ENCODE measurements at regions not wholly inside any gene's neighbourhood (a gene's known extent, or its start where the extent isn't known, plus 50 kb on each side); places are given as distances from the start of the nearest gene placed in this dataset.
"Not testable (repeated sequence)": the region's sequence is repeated elsewhere in the genome, so short reads cannot be mapped to it uniquely, and the experiment has no call there.

DNA sequence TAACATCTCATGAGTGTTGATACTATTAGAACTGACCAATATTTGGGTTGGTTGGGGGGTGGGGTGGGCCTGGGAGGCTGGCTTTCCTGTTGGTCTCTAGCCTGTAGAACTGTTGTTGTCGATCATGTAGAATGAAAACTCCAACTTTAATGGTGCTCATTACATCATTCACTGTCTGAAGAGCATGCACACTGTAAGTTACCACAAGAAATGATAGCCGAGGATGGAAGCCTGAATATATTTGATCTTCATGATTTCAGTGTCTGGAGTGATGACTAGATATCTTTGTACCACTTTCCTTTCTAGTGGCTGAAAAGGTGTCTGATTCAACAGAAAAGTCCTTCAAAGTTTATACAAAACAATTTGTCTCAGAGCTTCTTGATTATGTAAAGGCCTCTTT is 123.6 kb downstream of the XCL2 start:
- DNase-seq (ENCODE audit: low spot score) = no peak

- no peak for DNase-seq (ENCODE audit: low spot score)
Measured at GRCh38 chr1:168419736-168420135, 124.1 kb downstream of the XCL2 start.

GRCh38 chr1:168416220-168416619 is 127.6 kb downstream of the XCL2 start:
- no peak for DNase-seq (ENCODE audit: low spot score)

DNA sequence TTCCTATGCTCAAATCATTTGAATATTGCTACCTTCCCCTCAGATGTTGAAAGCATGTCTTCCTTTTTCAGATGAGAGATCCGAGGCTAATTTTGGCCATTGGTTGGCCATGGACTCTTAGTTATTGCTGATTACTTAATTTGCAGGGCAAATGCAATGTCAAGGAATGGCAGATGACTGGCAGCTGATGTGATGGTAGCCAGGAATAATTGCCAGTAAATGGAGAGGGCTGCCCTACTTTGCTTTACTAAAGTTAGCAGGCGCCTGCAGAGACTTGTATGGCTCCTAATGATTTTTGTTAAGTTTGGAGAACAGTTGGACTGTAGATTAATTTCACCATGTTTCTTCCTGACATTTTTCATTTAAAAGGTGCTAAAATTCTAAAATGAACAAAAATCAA is 128.9 kb downstream of the XCL2 start:
- DNase-seq (ENCODE audit: low spot score) = no peak

DNA sequence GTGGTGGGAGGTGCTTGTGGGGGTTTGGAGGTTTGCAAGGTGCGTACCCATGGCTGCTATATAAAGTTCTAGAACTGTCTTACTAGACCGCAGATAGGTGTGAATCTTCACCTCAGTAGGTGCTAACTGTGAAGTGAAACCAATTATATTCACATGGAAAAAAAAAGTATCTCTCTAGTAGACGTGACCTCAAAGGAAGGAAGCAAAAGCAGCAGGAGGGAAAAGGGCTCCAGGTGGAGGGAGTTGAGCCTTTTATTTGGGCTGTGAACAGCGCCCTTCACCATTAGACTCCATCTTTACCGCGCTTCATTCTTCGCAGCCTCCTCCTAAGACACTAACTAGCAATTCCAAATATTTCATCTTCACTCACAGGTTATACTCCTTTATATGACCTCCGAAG is 129.8 kb downstream of the TBX19 start:
- DNase-seq (ENCODE audit: low spot score) = no peak

DNA sequence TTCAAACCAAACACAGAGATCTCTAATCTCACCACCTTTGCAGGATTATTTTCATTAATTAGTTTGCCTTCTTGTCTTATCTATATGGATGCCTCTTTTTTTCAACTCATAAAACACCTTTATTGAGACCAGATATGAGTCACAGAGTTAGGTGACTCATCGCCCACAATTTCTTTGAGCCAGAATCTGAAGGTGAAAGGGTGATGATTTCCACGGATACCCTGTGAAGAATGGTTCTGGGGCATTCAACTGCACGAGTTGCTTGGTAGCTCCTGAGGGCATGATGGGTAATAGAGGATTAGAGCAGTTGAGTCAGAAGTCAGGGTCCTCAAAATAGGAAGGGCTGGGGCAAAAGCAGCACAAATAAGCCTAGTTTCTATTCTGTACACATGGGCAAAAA is 128.2 kb downstream of the TBX19 start:
- no peak for DNase-seq (ENCODE audit: low spot score)

GRCh38 chr1:168408539-168408865 is 127.8 kb downstream of the TBX19 start:
- no peak for DNase-seq (ENCODE audit: low spot score)

DNA sequence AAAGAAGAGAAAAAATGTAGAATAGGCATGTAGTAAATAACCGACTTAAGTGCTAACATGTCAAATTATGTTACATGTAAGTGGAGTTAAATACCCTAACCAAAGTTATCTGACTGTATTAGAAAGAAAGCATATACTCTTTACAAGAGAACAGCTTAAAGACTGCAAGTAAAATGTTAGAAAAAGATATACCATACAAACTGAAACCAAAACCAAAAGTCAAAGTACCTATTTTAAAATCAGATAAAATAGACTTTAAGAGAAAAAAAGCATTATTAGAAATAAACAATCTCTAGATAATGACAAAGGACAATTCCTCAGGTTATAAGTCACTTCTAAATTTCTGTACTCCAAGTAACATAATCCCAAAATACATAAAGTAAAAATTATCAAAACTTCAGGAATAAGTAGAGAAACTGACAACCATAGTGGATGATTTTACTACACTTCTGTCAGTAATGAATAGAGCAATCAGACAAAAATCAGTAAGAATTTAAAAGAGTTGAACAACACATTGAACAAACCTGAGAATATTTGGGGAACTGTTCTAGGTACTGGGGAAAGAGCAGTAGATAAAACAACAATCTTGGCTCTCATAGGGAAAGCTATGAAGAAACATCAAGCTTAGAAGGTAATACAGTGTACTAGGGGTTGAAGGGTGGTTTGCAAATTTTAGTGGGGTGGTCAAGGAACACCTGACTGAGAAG is 127.3 kb downstream of the TBX19 start:
- DNase-seq (ENCODE audit: low spot score) = no peak

- DNase-seq (ENCODE audit: low spot score) = no peak
Measured at GRCh38 chr1:168405906-168406549, 125.4 kb downstream of the TBX19 start.

DNA sequence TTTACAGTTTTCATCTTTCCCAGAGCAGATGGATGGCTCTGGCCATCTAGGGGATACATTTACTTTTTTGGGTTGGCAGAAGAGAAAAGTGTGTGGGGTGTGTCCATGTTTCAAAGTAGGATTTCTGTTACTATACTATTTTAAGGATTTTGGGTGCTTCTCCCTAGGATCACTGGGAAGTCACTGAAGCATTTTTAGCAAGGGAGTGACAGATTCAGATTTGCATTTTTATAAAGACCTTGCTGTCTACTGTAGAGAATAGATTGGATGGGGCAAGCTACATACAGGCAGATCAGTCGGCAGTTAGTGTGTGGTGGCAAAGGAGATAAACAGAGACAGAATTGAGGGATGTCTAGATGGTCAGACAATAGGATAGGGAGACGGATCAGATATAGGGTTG is 122.5 kb downstream of the TBX19 start:
- no peak for DNase-seq (ENCODE audit: low spot score)

DNA sequence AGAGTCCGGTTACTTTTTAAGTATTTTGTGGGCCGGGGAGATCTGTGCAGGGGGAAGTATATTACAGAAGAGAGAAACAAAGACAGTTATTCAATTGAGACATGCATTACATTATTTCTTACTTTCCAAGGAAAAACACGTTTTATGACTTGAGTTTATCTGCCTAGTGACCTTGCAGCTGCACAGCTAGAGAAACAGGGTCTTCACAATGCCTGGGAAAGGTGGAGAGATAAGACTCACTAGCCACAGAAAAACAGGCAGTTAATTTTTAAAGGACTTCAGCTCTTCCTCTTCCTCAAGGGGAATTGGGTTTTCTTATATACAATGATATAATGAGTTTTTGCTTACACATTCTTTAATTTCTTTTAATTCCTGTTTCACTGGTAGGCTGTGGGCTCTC is 121.8 kb downstream of the TBX19 start:
- not testable (repeated sequence) for DNase-seq (ENCODE audit: low spot score)

GRCh38 chr1:168401341-168401740 is 120.7 kb downstream of the TBX19 start:
- no peak for DNase-seq (ENCODE audit: low spot score)

DNA sequence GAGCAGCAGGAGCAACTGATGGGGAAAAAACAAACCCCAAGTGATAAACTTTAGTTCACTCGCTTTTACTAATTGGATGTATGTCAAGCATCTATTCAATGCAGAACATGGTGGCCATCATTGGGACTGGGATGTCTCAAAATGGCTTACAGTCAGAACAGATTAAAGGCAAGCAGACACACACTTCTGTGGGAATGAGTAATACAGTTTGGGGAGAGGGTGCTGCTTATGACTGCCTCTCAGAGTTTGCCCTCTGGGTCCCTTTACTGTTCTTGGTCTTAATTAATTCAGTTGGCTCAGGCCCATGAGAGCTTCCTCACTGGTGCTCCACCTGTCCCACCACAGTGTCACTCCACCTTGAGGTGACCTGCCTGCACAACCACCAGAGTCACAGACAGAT is 119.5 kb downstream of the TBX19 start:
- DNase-seq (ENCODE audit: low spot score) = no peak

GRCh38 chr1:168397806-168398205 is 117.1 kb downstream of the TBX19 start:
- DNase-seq (ENCODE audit: low spot score) = no peak

DNA sequence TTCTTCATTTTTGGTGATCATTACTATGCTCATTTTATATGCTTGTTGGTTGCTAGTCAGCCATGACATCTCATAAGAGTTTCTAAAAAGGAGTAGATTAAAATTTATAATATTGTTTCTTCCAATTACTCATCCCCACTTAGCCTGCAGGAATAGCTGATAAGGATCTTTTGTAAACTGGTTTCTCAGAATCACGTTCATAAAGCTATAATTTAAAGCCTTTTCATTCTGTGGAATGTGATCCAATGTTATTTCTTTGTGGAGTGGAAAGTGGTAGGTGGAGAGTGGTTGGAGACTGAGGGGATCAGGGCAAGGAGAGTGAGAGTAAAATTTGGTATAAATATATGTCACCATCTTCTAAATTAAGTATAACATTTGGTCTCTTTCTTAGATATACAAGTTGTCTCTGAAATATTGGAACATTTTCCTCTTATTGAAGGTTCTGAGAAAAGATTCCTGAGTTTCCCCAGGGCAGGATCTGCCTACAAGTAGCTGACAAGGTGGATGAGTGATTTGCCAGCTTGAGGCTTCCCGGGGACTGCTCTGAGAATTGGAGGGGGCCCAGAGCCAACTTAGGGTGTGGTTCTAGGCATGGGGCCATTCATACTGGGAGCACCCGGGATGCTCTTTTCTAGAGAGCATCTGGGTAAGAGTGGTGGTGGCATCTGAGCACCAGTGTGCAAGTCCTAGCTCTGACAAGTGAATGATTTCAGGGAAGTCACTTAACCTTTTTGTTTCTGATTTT is 116.4 kb downstream of the TBX19 start:
- DNase-seq (ENCODE audit: low spot score) = no peak

GRCh38 chr1:168396508-168396907 is 115.8 kb downstream of the TBX19 start:
- DNase-seq (ENCODE audit: low spot score) = no peak

- DNase-seq (ENCODE audit: low spot score) = no peak
Measured at GRCh38 chr1:168394858-168395257, 114.2 kb downstream of the TBX19 start.

DNA sequence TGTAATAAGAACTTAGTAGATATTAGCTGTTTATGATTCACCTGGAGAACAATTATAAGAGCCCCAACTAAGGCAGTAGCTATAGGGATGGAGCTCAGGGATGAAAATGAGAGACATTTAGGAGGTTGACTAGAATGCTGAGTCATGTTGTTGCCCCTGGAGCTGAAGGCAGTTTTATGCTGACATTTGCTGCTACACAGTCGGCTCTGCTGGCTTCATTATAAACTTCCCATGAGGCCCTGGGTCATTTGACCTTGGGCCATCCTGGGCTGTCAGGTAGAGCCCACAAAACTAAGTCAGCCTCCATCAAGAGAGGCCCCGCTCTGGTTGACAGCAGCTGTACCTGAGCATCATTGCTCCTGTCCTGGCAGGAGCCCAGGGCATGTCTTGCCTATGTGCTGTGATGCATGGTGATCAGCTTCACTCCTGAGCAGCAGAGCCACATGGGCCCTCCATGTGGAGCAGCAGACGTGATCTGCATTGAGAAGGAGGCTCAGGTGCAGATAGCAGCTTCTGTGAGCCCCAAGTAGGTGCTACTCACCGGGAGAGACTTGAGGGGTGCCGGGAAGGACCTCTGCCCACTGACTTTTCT is 112.4 kb downstream of the TBX19 start:
- DNase-seq (ENCODE audit: low spot score) = no peak

DNA sequence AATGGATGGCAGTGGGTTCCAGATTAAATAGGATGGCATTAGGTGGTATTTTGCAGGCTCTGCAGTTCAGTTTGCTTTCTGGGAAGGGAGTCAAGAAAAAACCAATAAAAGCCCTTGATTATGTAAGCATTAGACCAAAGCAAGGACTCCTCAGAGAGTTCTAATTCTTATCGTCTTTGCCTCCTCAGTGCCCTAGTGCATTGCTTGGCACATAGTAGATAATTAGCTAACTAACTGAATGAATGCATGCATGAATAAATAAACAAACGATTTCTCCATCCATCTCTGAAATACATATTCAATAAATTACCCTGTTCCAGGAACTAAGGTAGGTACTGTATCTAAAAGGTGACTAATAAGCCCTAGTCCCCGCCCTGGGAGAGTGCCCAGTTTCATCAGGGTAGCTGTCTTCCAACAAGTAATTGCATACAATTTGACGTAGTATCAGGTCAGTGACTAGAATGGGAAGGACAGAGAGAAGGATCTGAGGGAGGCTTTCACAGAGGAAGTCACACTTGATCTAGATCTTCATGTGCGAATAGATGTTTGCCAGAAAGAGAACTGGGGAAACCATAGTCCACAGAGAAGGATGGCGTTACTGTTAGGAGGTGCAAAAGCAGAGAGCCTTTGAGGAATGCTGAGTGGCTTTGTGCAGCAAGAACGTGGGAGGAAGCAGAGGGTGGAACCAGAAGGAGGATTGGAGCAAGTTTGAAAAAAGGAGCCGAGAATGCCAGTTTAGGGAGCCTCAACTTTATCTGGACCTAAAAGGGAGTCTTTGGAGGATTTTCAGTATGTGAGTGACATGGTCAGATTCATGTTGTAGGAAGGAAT is 111.4 kb downstream of the TBX19 start:
- DNase-seq (ENCODE audit: low spot score) = no peak

DNA sequence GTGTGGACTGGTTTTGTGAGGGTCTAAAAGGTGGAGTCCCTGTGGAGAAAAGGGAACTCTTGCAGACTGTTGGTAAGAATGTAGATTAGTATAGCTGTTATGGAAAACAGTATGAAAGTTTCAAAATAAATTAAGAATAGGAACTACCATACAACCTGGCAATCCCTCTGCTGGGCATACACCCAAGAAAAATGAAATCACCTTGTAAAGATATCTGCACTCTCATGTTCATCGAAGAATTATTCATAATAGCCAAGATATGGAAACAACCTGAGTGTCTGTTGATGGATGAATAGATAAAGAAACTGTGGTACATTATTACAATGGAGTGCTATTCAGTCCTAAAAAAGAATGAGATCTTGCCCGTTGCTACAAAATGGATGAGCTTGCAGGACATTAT is 109.6 kb downstream of the TBX19 start:
- DNase-seq (ENCODE audit: low spot score) = no peak

- no peak for DNase-seq (ENCODE audit: low spot score)
Measured at GRCh38 chr1:168387781-168388760, 107.4 kb downstream of the TBX19 start.

Data from HuH-7.5 (cell line).